GM23338 (cell line): ENCODE measurements at regions not wholly inside any gene's neighbourhood (a gene's known extent, or its start where the extent isn't known, plus 50 kb on each side); places are given as distances from the start of the nearest gene placed in this dataset.

Experiments used
- ATAC-seq: fragments of 200-7000 bp; cut with Tn5 transposase; 3 replicates; pipeline ENCODE4 v1.9.1; 2020
- DNase-seq: peaks from one replicate; pipeline ENCODE4 v3.0.0-alpha.2; 2015; ENCODE audit warnings: low spot score
- H2AFZ ChIP-seq: fragments of 200-600 bp; sonication (generic); 2 replicates; pipeline ENCODE4 v1.8.0; 2016; ENCODE audit warnings: antibody characterized with exemption, mild to moderate bottlenecking, moderate library complexity
- H3F3A ChIP-seq: fragments of 200-600 bp; sonication (generic); replicated peaks from 2 replicates; pipeline ENCODE4 v1.8.0; 2017; ENCODE audit warnings: antibody characterized with exemption, mixed run types, low read depth
- H3K27ac ChIP-seq: fragments of 200-600 bp; sonication (generic); 2 replicates; pipeline ENCODE4 v1.6.1; 2016; ENCODE audit warnings: low read depth
- H3K27me3 ChIP-seq: fragments of 200-600 bp; sonication (generic); 2 replicates; pipeline ENCODE4 v1.8.0; 2016; ENCODE audit warnings: mild to moderate bottlenecking, mixed run types, moderate library complexity; ENCODE audit not compliant: insufficient read depth
- H3K36me3 ChIP-seq: fragments of 200-600 bp; sonication (generic); 2 replicates; pipeline ENCODE4 v1.8.0; 2016; ENCODE audit warnings: mild to moderate bottlenecking; ENCODE audit not compliant: insufficient read depth
- H3K4me1 ChIP-seq: fragments of 200-600 bp; sonication (generic); 2 replicates; pipeline ENCODE4 v1.8.0; 2016; ENCODE audit warnings: mild to moderate bottlenecking, moderate library complexity; ENCODE audit not compliant: insufficient read depth
- H3K4me2 ChIP-seq: fragments of 200-600 bp; sonication (generic); 2 replicates; pipeline ENCODE4 v1.7.1; 2017; ENCODE audit warnings: mixed run types
- H3K4me3 ChIP-seq: fragments of 200-600 bp; sonication (generic); 2 replicates; pipeline ENCODE4 v1.6.1; 2016; ENCODE audit warnings: mixed run types
- H3K79me2 ChIP-seq: fragments of 200-600 bp; sonication (generic); replicated peaks from 2 replicates; pipeline ENCODE4 v1.8.0; 2017; ENCODE audit warnings: mild to moderate bottlenecking; ENCODE audit not compliant: insufficient read depth
- H3K9me2 ChIP-seq: fragments of 200-600 bp; sonication (generic); 2 replicates; pipeline ENCODE4 v1.8.0; 2017; ENCODE audit not compliant: insufficient read depth
- H4K20me1 ChIP-seq: fragments of 200-600 bp; sonication (generic); replicated peaks from 2 replicates; pipeline ENCODE4 v1.8.0; 2017; ENCODE audit warnings: mild to moderate bottlenecking; ENCODE audit not compliant: insufficient read depth
- H3K27ac Mint-ChIP-seq: 2 replicates; pipeline ENCODE4 v1.8.0; 2020; ENCODE audit warnings: inconsistent platforms, mild to moderate bottlenecking, moderate library complexity, mixed read lengths
- H3K27me3 Mint-ChIP-seq: 3 replicates; pipeline ENCODE4 v1.8.0; 2022; ENCODE audit warnings: low read depth, mild to moderate bottlenecking, moderate library complexity, mixed read lengths, inconsistent platforms; ENCODE audit not compliant: insufficient read depth, poor library complexity
- H3K36me3 Mint-ChIP-seq: 3 replicates; pipeline ENCODE4 v1.8.0; 2021; ENCODE audit warnings: low read depth, mild to moderate bottlenecking, inconsistent platforms, moderate library complexity, mixed read lengths
- H3K4me1 Mint-ChIP-seq: 3 replicates; pipeline ENCODE4 v1.8.0; 2020; ENCODE audit warnings: mild to moderate bottlenecking, inconsistent platforms, mixed read lengths
- H3K4me3 Mint-ChIP-seq: 3 replicates; pipeline ENCODE4 v1.8.0; 2021; ENCODE audit warnings: moderate library complexity, mild to moderate bottlenecking, inconsistent platforms, mixed read lengths
- H3K9me3 Mint-ChIP-seq: 3 replicates; pipeline ENCODE4 v1.8.0; 2020; ENCODE audit warnings: moderate library complexity, mild to moderate bottlenecking, inconsistent platforms, mixed read lengths
- EZH2 ChIP-seq: fragments of 200-600 bp; sonication (generic); IDR thresholded peaks from one replicate; pipeline ENCODE4 v1.8.0; 2017; ENCODE audit warnings: antibody characterized with exemption, mild to moderate bottlenecking, low read depth; ENCODE audit not compliant: unreplicated experiment
- EZH2phosphoT487 ChIP-seq: fragments of 200-600 bp; sonication (generic); IDR thresholded peaks from one replicate; pipeline ENCODE4 v1.8.1; 2018; ENCODE audit warnings: antibody characterized with exemption; ENCODE audit not compliant: unreplicated experiment
- POLR2AphosphoS5 ChIP-seq: IDR thresholded peaks from 2 replicates; pipeline ENCODE4 v1.6.1; 2016; ENCODE audit warnings: antibody characterized with exemption, low read depth
- STAT1 ChIP-seq: IDR thresholded peaks from one replicate; pipeline ENCODE4 v1.6.1; 2016; ENCODE audit warnings: antibody characterized with exemption; ENCODE audit not compliant: unreplicated experiment
- ZNF114 ChIP-seq: fragments of 250-450 bp; sonication (Bioruptor Pico); IDR thresholded peaks from 2 replicates; pipeline ENCODE4 v1.5.0; 2020; ENCODE audit warnings: mild to moderate bottlenecking, moderate library complexity
- TF ChIP-seq, protein P1 (sequence below): IDR thresholded peaks from one replicate; pipeline ENCODE4 v1.6.1; 2018; ENCODE audit warnings: antibody characterized with exemption; ENCODE audit not compliant: unreplicated experiment
- TF ChIP-seq, protein P2 (sequence below): fragments of 250-450 bp; sonication (Bioruptor Pico); IDR thresholded peaks from 2 replicates; pipeline ENCODE4 v1.5.0; 2020; ENCODE audit warnings: mild to moderate bottlenecking, moderate library complexity

DNA sequence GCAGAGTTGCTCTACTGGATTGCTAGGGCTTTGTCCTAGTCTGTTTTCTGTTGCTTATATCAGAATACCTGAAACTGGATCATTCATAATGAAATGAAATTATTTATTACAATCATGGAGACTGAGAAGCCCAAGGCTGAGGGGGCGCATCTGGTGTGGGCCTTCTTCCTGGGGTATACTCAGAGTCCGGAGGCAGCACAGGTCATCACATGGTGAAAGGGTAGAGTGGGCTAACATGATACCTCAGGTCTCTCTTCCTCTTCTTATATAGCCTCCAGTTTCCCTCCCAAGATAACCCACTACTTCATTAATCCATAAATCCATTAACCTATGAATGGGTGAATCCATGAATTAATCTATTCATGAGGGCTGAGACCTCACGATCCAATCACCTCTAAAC, 667.6 kb upstream of the NCAM2 start (continued):
- TF ChIP-seq, protein P1, sequence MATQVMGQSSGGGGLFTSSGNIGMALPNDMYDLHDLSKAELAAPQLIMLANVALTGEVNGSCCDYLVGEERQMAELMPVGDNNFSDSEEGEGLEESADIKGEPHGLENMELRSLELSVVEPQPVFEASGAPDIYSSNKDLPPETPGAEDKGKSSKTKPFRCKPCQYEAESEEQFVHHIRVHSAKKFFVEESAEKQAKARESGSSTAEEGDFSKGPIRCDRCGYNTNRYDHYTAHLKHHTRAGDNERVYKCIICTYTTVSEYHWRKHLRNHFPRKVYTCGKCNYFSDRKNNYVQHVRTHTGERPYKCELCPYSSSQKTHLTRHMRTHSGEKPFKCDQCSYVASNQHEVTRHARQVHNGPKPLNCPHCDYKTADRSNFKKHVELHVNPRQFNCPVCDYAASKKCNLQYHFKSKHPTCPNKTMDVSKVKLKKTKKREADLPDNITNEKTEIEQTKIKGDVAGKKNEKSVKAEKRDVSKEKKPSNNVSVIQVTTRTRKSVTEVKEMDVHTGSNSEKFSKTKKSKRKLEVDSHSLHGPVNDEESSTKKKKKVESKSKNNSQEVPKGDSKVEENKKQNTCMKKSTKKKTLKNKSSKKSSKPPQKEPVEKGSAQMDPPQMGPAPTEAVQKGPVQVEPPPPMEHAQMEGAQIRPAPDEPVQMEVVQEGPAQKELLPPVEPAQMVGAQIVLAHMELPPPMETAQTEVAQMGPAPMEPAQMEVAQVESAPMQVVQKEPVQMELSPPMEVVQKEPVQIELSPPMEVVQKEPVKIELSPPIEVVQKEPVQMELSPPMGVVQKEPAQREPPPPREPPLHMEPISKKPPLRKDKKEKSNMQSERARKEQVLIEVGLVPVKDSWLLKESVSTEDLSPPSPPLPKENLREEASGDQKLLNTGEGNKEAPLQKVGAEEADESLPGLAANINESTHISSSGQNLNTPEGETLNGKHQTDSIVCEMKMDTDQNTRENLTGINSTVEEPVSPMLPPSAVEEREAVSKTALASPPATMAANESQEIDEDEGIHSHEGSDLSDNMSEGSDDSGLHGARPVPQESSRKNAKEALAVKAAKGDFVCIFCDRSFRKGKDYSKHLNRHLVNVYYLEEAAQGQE, result no peak
- TF ChIP-seq ZNF114 (no peak), EZH2phosphoT487 (no peak), STAT1 (no peak)
- TF ChIP-seq, protein P2, sequence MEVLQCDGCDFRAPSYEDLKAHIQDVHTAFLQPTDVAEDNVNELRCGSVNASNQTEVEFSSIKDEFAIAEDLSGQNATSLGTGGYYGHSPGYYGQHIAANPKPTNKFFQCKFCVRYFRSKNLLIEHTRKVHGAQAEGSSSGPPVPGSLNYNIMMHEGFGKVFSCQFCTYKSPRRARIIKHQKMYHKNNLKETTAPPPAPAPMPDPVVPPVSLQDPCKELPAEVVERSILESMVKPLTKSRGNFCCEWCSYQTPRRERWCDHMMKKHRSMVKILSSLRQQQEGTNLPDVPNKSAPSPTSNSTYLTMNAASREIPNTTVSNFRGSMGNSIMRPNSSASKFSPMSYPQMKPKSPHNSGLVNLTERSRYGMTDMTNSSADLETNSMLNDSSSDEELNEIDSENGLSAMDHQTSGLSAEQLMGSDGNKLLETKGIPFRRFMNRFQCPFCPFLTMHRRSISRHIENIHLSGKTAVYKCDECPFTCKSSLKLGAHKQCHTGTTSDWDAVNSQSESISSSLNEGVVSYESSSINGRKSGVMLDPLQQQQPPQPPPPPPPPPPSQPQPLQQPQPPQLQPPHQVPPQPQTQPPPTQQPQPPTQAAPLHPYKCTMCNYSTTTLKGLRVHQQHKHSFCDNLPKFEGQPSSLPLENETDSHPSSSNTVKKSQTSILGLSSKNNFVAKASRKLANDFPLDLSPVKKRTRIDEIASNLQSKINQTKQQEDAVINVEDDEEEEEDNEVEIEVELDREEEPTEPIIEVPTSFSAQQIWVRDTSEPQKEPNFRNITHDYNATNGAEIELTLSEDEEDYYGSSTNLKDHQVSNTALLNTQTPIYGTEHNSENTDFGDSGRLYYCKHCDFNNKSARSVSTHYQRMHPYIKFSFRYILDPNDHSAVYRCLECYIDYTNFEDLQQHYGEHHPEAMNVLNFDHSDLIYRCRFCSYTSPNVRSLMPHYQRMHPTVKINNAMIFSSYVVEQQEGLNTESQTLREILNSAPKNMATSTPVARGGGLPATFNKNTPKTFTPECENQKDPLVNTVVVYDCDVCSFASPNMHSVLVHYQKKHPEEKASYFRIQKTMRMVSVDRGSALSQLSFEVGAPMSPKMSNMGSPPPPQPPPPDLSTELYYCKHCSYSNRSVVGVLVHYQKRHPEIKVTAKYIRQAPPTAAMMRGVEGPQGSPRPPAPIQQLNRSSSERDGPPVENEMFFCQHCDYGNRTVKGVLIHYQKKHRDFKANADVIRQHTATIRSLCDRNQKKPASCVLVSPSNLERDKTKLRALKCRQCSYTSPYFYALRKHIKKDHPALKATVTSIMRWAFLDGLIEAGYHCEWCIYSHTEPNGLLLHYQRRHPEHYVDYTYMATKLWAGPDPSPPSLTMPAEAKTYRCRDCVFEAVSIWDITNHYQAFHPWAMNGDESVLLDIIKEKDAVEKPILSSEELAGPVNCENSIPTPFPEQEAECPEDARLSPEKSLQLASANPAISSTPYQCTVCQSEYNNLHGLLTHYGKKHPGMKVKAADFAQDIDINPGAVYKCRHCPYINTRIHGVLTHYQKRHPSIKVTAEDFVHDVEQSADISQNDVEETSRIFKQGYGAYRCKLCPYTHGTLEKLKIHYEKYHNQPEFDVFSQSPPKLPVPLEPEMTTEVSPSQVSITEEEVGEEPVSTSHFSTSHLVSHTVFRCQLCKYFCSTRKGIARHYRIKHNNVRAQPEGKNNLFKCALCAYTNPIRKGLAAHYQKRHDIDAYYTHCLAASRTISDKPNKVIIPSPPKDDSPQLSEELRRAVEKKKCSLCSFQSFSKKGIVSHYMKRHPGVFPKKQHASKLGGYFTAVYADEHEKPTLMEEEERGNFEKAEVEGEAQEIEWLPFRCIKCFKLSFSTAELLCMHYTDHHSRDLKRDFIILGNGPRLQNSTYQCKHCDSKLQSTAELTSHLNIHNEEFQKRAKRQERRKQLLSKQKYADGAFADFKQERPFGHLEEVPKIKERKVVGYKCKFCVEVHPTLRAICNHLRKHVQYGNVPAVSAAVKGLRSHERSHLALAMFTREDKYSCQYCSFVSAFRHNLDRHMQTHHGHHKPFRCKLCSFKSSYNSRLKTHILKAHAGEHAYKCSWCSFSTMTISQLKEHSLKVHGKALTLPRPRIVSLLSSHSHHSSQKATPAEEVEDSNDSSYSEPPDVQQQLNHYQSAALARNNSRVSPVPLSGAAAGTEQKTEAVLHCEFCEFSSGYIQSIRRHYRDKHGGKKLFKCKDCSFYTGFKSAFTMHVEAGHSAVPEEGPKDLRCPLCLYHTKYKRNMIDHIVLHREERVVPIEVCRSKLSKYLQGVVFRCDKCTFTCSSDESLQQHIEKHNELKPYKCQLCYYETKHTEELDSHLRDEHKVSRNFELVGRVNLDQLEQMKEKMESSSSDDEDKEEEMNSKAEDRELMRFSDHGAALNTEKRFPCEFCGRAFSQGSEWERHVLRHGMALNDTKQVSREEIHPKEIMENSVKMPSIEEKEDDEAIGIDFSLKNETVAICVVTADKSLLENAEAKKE (CRISPR knock-in tag), result no peak

DNA sequence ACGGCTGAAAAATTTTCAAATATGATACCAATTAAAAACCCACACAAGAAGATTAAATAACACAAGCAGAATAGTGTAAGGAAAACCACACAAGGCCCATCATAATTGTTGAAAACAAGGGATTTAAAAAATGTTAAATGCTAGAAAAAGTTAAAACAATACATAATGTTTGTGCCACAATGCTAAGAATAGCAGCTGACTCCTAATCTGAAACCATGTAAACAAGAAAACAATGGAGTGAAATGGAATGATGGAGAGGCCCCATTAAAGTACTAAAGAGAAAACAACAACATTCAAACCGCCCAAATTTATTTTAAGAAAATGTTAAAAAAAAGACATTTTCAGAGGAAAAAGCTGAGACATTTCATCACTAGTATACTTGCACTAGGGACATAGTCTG, 663.6 kb upstream of the NCAM2 start:
- H3K9me3 Mint-ChIP-seq, result peaks cover 13% of the 10 kb centered on the region
- Histone ChIP-seq H3K79me2 (no peaks in the 10 kb centered on the region), H3K27me3 (no peaks in the 10 kb centered on the region), H3K4me2 (no peak overlapping the region), H4K20me1 (no peaks in the 10 kb centered on the region), H3K4me3 (no peak overlapping the region), H3F3A (no peaks in the 10 kb centered on the region), H3K4me1 (no peaks in the 10 kb centered on the region), H3K36me3 (no peaks in the 10 kb centered on the region), H2AFZ (no peak overlapping the region), H3K27ac (no peak overlapping the region), H3K9me2 (no peaks in the 10 kb centered on the region)
- peaks cover 9% of the 10 kb centered on the region; the same call in 2 of the 3 replicates for H3K36me3 Mint-ChIP-seq
- no peak for DNase-seq
- no peak overlapping the region for H3K4me3 Mint-ChIP-seq
- no peak for ATAC-seq
- H3K4me1 Mint-ChIP-seq, result no peaks in the 10 kb centered on the region
- no peaks in the 10 kb centered on the region for H3K27me3 Mint-ChIP-seq
- H3K27ac Mint-ChIP-seq, result no peak overlapping the region
- no peak for TF ChIP-seq POLR2AphosphoS5
- TF ChIP-seq, protein P2 (CRISPR knock-in tag), result no peak
- no peak for TF ChIP-seq EZH2
- no peak for TF ChIP-seq ZNF114
